Stomach (tissue), 8 donors: ENCODE measurements at regions not wholly inside any gene's neighbourhood (a gene's known extent, or its start where the extent isn't known, plus 50 kb on each side); places are given as distances from the start of the nearest gene placed in this dataset.

ENCODE experiments used
- DNase-seq, 2 donors: peaks; one replicate each; pipeline versions ENCODE4 v3.0.0 to v3.0.0-alpha.2; 2013 to 2019
- H3K27ac ChIP-seq, 5 donors: fragments of 200-600 bp in 4 of 5; sonication (generic) in 4 of 5; one replicate each; pipeline ENCODE4 v1.5.1; 2013 to 2019; ENCODE audit warnings: mild to moderate bottlenecking in 1 of 5, moderate library complexity in 1 of 5
- H3K27me3 ChIP-seq, 3 donors: fragments of 200-600 bp; sonication (generic); one replicate each; pipeline ENCODE4 v1.5.1; 2017 to 2019; ENCODE audit warnings: mixed run types in 1 of 3
- H3K36me3 ChIP-seq, 4 donors: fragments of 200-600 bp; sonication (generic); 1 replicate in 3 of 4; 2 replicates in 1 of 4; pipeline ENCODE4 v1.5.1; 2016 to 2019
- H3K4me1 ChIP-seq, 4 donors: fragments of 200-600 bp; sonication (generic); one replicate each; pipeline ENCODE4 v1.5.1; 2016 to 2019
- H3K4me3 ChIP-seq, 4 donors: fragments of 200-600 bp; sonication (generic) in 3 of 4; one replicate each; pipeline ENCODE4 v1.5.1; 2016 to 2019; ENCODE audit warnings: mild to moderate bottlenecking in 1 of 4
- H3K9me3 ChIP-seq, 4 donors: fragments of 200-600 bp; sonication (generic); one replicate each; pipeline ENCODE4 v1.5.1; 2016 to 2019
- CTCF ChIP-seq, 7 experiments: fragments of 450-650 bp in 4 of 7; fragments of 200-600 bp in 3 of 7; sonication (generic) in 3 of 7; IDR thresholded peaks; one replicate each; pipeline ENCODE4 v1.5.1; 2016 to 2019; ENCODE audit warnings: antibody characterized with exemption in 7 of 7, control low read depth in 2 of 7, mild to moderate bottlenecking in 1 of 7
- EP300 ChIP-seq: sonication (generic); formaldehyde crosslinking; IDR thresholded peaks from one replicate; pipeline ENCODE4 v1.6.1; 2017; ENCODE audit warnings: antibody characterized with exemption
- POLR2A ChIP-seq, 4 donors: fragments of 450-650 bp; IDR thresholded peaks; one replicate each; pipeline ENCODE4 v1.6.1; 2016; ENCODE audit warnings: antibody characterized with exemption in 4 of 4, control low read depth in 2 of 4, mild to moderate bottlenecking in 1 of 4, moderate library complexity in 1 of 4
- POLR2AphosphoS5 ChIP-seq, 3 donors: sonication (generic); formaldehyde crosslinking; IDR thresholded peaks; one replicate each; pipeline ENCODE4 v1.6.1; 2016; ENCODE audit warnings: antibody characterized with exemption in 3 of 3
- WGBS, 5 donors: extraction: QIAGEN DNeasy Blood & Tissue Kit in 3 of 5; methylation state at CpG; one replicate each; pipeline versions ENCODE4 v1.1.5 to v1.1.7; 2013 to 2018; 5-methylcytosine and 5-hydroxymethylcytosine counted together
- intact Hi-C: fragments of 100-400 bp; cut with DNase I; formaldehyde crosslinking; loops from one replicate; pipeline ENCODE4 v1.15.1; 2023; ENCODE audit warnings: low total_unique reads
- donor health status: healthy with polysubstance abuse.
- donor health status: Bipolar disorder and iron deficiency.
- donor health status: healthy.

- H3K9me3 ChIP-seq = peaks cover 0 to 3% (median 0%) of the 10 kb centered on the region in 4 donors
- H3K36me3 ChIP-seq = no peaks in the 10 kb centered on the region
- TF ChIP-seq POLR2A (IDR thresholded peaks at IDR 0.05) (no peak), POLR2AphosphoS5 (IDR thresholded peaks at IDR 0.05) (no peak), CTCF (IDR thresholded peaks at IDR 0.05) (no peak), EP300 (no peak)
- no peak for DNase-seq
- intact Hi-C loops = no loop called here
- H3K27ac ChIP-seq = no peak overlapping the region
- no peaks in the 10 kb centered on the region for H3K4me1 ChIP-seq
- H3K27me3 ChIP-seq = no peaks in the 10 kb centered on the region
- no peak overlapping the region for H3K4me3 ChIP-seq
- WGBS, 5 donors = 71 to 86% (median 73%) methylated on average over 4 of the region's 4 CpGs
Observed at GRCh38 chr1:213742992-213743391, 244.8 kb upstream of the PROX1 start.

- 17 to 46% (median 32%) methylated on average over 3 of the region's 3 CpGs for WGBS, 5 donors
- no peak for DNase-seq
- H3K27me3 ChIP-seq = no peaks in the 10 kb centered on the region
Observed at GRCh38 chr1:213744780-213745179, 243.0 kb upstream of the PROX1 start.

GRCh38 chr1:213745451-213745850 lies 242.3 kb upstream of the PROX1 start:
- H3K36me3 ChIP-seq = no peaks in the 10 kb centered on the region
- peaks cover 0 to 8% (median 2%) of the 10 kb centered on the region in 4 donors for H3K4me1 ChIP-seq
- no peak overlapping the region for H3K27ac ChIP-seq
- H3K9me3 ChIP-seq = peaks cover 0 to 3% (median 0%) of the 10 kb centered on the region in 4 donors
- no peaks in the 10 kb centered on the region for H3K27me3 ChIP-seq
- WGBS, 5 donors = 74 to 79% (median 76%) methylated on average over 8 of the region's 8 CpGs
- no peak overlapping the region for H3K4me3 ChIP-seq
- intact Hi-C loops = no loop called here
- DNase-seq = no peak
- TF ChIP-seq CTCF (IDR thresholded peaks at IDR 0.05) (no peak), POLR2AphosphoS5 (IDR thresholded peaks at IDR 0.05) (no peak), EP300 (no peak), POLR2A (IDR thresholded peaks at IDR 0.05) (no peak)

More at GRCh38 chr1:213744780-213745179, 243.0 kb upstream of the PROX1 start:
- Histone ChIP-seq H3K36me3 (no peaks in the 10 kb centered on the region), H3K9me3 (peaks cover 0 to 3% (median 0%) of the 10 kb centered on the region in 4 donors), H3K4me1 (peaks cover 0 to 1% (median 0%) of the 10 kb centered on the region in 4 donors), H3K4me3 (no peak overlapping the region), H3K27ac (no peak overlapping the region)
- intact Hi-C loops = no loop called here
- no peak for TF ChIP-seq POLR2AphosphoS5 (IDR thresholded peaks at IDR 0.05)
- no peak for TF ChIP-seq POLR2A (IDR thresholded peaks at IDR 0.05)
- TF ChIP-seq EP300 = no peak
- no peak for TF ChIP-seq CTCF (IDR thresholded peaks at IDR 0.05)

DNA sequence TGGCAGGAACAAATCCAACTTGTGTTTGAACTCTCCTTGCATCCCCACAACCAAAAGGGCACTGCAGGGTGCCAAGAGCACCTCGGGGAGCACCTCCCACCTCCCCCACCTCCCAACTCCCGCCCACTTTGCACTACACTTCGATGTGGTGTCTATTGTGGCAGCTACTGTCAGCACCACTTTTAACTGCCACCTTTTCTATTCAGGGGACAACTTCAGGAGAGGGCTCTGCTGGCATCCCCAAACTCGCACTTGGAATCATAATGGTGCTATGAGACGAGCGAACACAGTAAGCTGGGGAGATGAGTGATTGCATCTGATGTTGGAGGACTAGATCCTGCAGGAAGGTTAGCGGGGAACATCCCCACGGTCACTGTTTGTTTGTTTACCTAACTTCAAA lies 238.2 kb upstream of the PROX1 start:
- WGBS, 5 donors = 56 to 71% (median 65%) methylated on average over 8 of the region's 8 CpGs

More for the DNA sequence above, 238.2 kb upstream of the PROX1 start:
- Histone ChIP-seq H3K27ac (no peak overlapping the region), H3K27me3 (no peaks in the 10 kb centered on the region), H3K9me3 (peaks cover 0 to 7% (median 0%) of the 10 kb centered on the region in 4 donors), H3K4me3 (no peak overlapping the region), H3K36me3 (no peaks in the 10 kb centered on the region), H3K4me1 (peaks cover 0 to 10% (median 4%) of the 10 kb centered on the region in 4 donors)
- intact Hi-C loops = no loop called here
- DNase-seq = no peak
- no peak for TF ChIP-seq POLR2AphosphoS5 (IDR thresholded peaks at IDR 0.05)
- no peak for TF ChIP-seq POLR2A (IDR thresholded peaks at IDR 0.05)
- no peak for TF ChIP-seq EP300
- no peak for TF ChIP-seq CTCF (IDR thresholded peaks at IDR 0.05)
